ENCODE measurements at regions not wholly inside any gene's neighbourhood (a gene's known extent, or its start where the extent isn't known, plus 50 kb on each side); places are given as distances from the start of the nearest gene placed in this dataset.

GRCh38 chrX:54639346-54640102, 109.5 kb downstream of the GNL3L start (continued):
- no peak for TF ChIP-seq ZNF232 (CRISPR knock-in tag; IDR thresholded peaks at IDR 0.05; ENCODE audit: borderline replicate concordance)
- TF ChIP-seq ZFP82 (CRISPR knock-in tag; IDR thresholded peaks at IDR 0.05; ENCODE audit: borderline replicate concordance): no peak
- no peak for TF ChIP-seq ARID2 (CRISPR knock-in tag; IDR thresholded peaks at IDR 0.05; ENCODE audit: borderline replicate concordance)
- peak; percentile 77 for TF ChIP-seq PRDM10 (CRISPR knock-in tag; IDR thresholded peaks at IDR 0.05; ENCODE audit: low read depth)
- no peak for TF ChIP-seq ZSCAN9 (CRISPR knock-in tag; IDR thresholded peaks at IDR 0.05; ENCODE audit: borderline replicate concordance)
- TF ChIP-seq FUBP1 (CRISPR knock-in tag; IDR thresholded peaks at IDR 0.05; ENCODE audit: borderline replicate concordance): no peak
- no peak for TF ChIP-seq ZNF234 (CRISPR knock-in tag; conservative IDR thresholded peaks at IDR 0.05)
- TF ChIP-seq REXO4 (CRISPR knock-in tag; IDR thresholded peaks at IDR 0.05; ENCODE audit: borderline replicate concordance): no peak
- TF ChIP-seq KDM2A (CRISPR knock-in tag; IDR thresholded peaks at IDR 0.05; ENCODE audit: borderline replicate concordance, low read depth): no peak; the same call in 1 of the 2 replicates
- no peak for TF ChIP-seq CBX1 (IDR thresholded peaks at IDR 0.05; ENCODE audit: low read depth)
- TF ChIP-seq ZBTB33 (CRISPR knock-in tag; IDR thresholded peaks at IDR 0.05): no peak
- TF ChIP-seq ATF3 (CRISPR knock-in tag; IDR thresholded peaks at IDR 0.05): peak; percentile 91
- TF ChIP-seq SSRP1 (CRISPR knock-in tag; IDR thresholded peaks at IDR 0.05): no peak
- no peak for TF ChIP-seq ZNF503 (CRISPR knock-in tag; IDR thresholded peaks at IDR 0.05)
